WERI-Rb-1 (cell line): ENCODE measurements at regions not wholly inside any gene's neighbourhood (a gene's known extent, or its start where the extent isn't known, plus 50 kb on each side); places are given as distances from the start of the nearest gene placed in this dataset.
A peak's percentile ranks its signal among the peaks of the same experiment; 100 is the strongest.

ENCODE experiments used
- DNase-seq: peaks from one replicate; pipeline ENCODE4 v3.0.0-alpha.2; 2020
- H3K27ac ChIP-seq: fragments of 250-450 bp; sonication (Bioruptor Pico); 2 replicates; pipeline ENCODE4 v1.5.1; 2020; ENCODE audit warnings: mild to moderate bottlenecking, moderate library complexity
- H3K27me3 ChIP-seq: fragments of 250-450 bp; sonication (Bioruptor Pico); 2 replicates; pipeline ENCODE4 v1.5.1; 2021; ENCODE audit warnings: mild to moderate bottlenecking, low read depth, moderate library complexity; ENCODE audit not compliant: insufficient read depth, severe bottlenecking
- H3K36me3 ChIP-seq: fragments of 250-450 bp; sonication (Bioruptor Pico); 2 replicates; pipeline ENCODE4 v1.5.1; 2020; ENCODE audit warnings: mild to moderate bottlenecking, moderate library complexity
- H3K4me3 ChIP-seq: 2 replicates; pipeline ENCODE4 v1.5.1; 2011; ENCODE audit warnings: low read depth, mild to moderate bottlenecking, control low read depth, low read length
- H3K9me3 ChIP-seq: fragments of 250-450 bp; sonication (Bioruptor Pico); 2 replicates; pipeline ENCODE4 v1.5.1; 2021; ENCODE audit warnings: mild to moderate bottlenecking, moderate library complexity; ENCODE audit not compliant: severe bottlenecking
- TF ChIP-seq, protein P1 (sequence below): IDR thresholded peaks from 2 replicates; pipeline ENCODE4 v1.5.1; 2011; ENCODE audit warnings: low read depth, mild to moderate bottlenecking, control low read depth, inconsistent platforms, low read length

- H3K27ac ChIP-seq = peak overlapping the region; percentile 39
- TF ChIP-seq, protein P1, sequence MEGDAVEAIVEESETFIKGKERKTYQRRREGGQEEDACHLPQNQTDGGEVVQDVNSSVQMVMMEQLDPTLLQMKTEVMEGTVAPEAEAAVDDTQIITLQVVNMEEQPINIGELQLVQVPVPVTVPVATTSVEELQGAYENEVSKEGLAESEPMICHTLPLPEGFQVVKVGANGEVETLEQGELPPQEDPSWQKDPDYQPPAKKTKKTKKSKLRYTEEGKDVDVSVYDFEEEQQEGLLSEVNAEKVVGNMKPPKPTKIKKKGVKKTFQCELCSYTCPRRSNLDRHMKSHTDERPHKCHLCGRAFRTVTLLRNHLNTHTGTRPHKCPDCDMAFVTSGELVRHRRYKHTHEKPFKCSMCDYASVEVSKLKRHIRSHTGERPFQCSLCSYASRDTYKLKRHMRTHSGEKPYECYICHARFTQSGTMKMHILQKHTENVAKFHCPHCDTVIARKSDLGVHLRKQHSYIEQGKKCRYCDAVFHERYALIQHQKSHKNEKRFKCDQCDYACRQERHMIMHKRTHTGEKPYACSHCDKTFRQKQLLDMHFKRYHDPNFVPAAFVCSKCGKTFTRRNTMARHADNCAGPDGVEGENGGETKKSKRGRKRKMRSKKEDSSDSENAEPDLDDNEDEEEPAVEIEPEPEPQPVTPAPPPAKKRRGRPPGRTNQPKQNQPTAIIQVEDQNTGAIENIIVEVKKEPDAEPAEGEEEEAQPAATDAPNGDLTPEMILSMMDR = no peak
- H3K9me3 ChIP-seq = no peaks in the 10 kb centered on the region
- H3K27me3 ChIP-seq = no peaks in the 10 kb centered on the region
- no peak for DNase-seq
- H3K36me3 ChIP-seq = no peaks in the 10 kb centered on the region
- H3K4me3 ChIP-seq = no peak overlapping the region
Measured at GRCh38 chr2:220043155-220043989, 415.9 kb downstream of the SLC4A3 start.

DNA sequence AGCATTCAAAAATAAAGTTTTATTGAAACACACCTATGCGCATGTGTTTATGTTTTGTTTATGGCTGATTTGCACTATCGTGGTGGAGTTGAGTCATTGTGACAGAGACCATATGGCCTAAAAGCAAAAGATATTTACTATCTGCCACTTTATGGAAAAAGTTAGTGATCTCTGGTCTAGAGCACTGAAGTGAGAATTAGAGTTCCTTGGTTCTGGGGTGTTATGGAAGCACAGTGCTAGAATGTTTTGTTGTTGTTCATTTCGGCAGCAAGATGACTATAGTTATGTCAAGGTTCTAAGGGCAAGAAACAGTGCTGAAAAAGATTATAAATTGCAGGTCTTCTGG lies 416.5 kb downstream of the SLC4A3 start:
- peak overlapping the region; percentile 39 for H3K27ac ChIP-seq
- TF ChIP-seq, protein P1 = no peak

DNA sequence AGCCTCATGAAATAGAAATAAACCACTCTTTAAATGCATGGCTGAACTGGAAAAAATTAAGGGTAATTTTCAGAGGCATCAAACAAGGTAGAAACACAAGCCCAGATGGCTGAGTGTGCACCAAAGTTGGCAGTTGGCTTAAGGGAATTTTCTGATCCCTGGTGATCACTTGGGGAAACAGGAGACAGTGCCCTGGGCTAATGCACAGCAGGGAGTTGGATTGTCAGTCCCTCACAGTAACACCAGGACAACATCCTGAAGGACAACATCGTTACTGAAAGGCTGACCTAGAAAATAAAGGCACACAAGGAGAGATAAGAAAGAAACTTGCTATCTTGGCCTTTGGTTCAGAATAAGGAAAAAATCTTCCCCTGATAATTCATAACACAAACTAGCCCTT lies 417.0 kb downstream of the SLC4A3 start:
- Histone ChIP-seq H3K9me3 (no peaks in the 10 kb centered on the region), H3K27me3 (no peaks in the 10 kb centered on the region), H3K36me3 (no peaks in the 10 kb centered on the region), H3K27ac (peak overlapping the region; percentile 39), H3K4me3 (no peak overlapping the region)
- TF ChIP-seq, protein P1 = no peak
- peak; percentile 51 for DNase-seq

More for the DNA sequence above, 416.5 kb downstream of the SLC4A3 start:
- no peak overlapping the region for H3K4me3 ChIP-seq
- no peak for DNase-seq
- no peaks in the 10 kb centered on the region for H3K27me3 ChIP-seq
- H3K9me3 ChIP-seq = no peaks in the 10 kb centered on the region
- H3K36me3 ChIP-seq = no peaks in the 10 kb centered on the region

GRCh38 chr2:220046507-220046906 lies 419.1 kb downstream of the SLC4A3 start:
- H3K36me3 ChIP-seq = no peaks in the 10 kb centered on the region
- H3K4me3 ChIP-seq = no peak overlapping the region
- TF ChIP-seq, protein P1 = no peak
- no peak overlapping the region for H3K27ac ChIP-seq
- no peaks in the 10 kb centered on the region for H3K27me3 ChIP-seq
- no peaks in the 10 kb centered on the region for H3K9me3 ChIP-seq
- DNase-seq = no peak

DNA sequence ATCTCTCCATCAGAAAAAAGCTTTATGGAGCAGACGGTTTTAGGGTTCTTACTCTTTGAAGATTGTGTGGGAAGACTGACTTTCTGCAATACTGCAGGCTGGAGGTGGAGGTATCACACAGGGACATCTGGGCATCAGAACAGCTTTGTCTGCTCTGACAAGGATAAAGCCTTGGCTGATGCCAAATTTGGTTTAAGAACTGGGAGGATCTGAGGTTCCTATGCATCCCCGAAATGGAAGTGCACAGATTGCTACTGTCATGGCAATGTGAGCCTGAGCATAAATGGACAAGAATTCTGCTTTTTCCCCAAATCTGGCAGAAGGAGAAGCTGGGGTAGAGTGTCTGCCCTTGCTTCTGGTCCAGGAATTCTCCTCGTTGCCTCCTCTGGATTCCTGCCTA lies 424.3 kb downstream of the SLC4A3 start:
- TF ChIP-seq, protein P1 = no peak
- Histone ChIP-seq H3K4me3 (no peak overlapping the region), H3K27me3 (no peaks in the 10 kb centered on the region), H3K36me3 (no peaks in the 10 kb centered on the region), H3K9me3 (no peaks in the 10 kb centered on the region), H3K27ac (no peak overlapping the region)
- DNase-seq = no peak

DNA sequence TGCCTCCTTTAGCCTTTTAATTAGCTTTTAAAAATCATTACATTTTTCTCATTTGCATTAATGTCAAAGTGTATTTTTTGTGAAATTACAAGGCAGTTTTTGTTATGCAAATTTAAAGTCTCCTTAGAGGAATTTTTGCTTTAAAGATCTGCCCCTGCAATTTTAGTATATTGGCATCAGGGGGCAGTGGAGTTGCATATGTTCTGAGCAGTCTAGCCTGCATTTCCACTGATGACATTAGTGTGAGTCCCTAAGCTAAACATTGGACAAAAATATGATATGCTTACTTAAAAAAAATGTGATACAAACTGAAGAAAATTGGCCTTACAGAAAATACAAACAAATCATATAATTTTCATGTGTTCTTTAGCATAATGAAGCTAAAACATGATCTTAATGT lies 426.5 kb downstream of the SLC4A3 start:
- Histone ChIP-seq H3K36me3 (no peaks in the 10 kb centered on the region), H3K9me3 (no peaks in the 10 kb centered on the region)

More for the DNA sequence above, 426.5 kb downstream of the SLC4A3 start:
- no peaks in the 10 kb centered on the region for H3K27me3 ChIP-seq
- no peak overlapping the region for H3K27ac ChIP-seq
- TF ChIP-seq, protein P1 = no peak
- DNase-seq = no peak
- H3K4me3 ChIP-seq = no peak overlapping the region
